Heart left ventricle (tissue), 16 donors: ENCODE measurements at regions not wholly inside any gene's neighbourhood (a gene's known extent, or its start where the extent isn't known, plus 50 kb on each side); places are given as distances from the start of the nearest gene placed in this dataset.

Experiments used
- ATAC-seq, 4 donors: fragments of 200-7000 bp; cut with Tn5 transposase; one replicate each; pipeline ENCODE4 v1.9.1; 2020 to 2022; ENCODE audit warnings: moderate library complexity in 4 of 4, mild to moderate bottlenecking in 3 of 4, moderate number of reproducible peaks in 1 of 4
- DNase-seq, 5 donors: peaks; one replicate each; pipeline ENCODE4 v3.0.0-alpha.2; 2020
- H3K27ac ChIP-seq, 12 donors: fragments of 200-600 bp; sonication (generic) in 4 of 12; one replicate each; pipeline versions ENCODE4 v1.5.0 to v1.8.0; 2016 to 2022; ENCODE audit warnings: mild to moderate bottlenecking in 2 of 12
- H3K27me3 ChIP-seq, 9 donors: fragments of 200-600 bp; sonication (generic) in 2 of 9; one replicate each; pipeline versions ENCODE4 v1.5.1 to v1.8.0; 2016 to 2022; ENCODE audit warnings: mild to moderate bottlenecking in 3 of 9
- H3K36me3 ChIP-seq, 9 donors: fragments of 200-600 bp; sonication (generic) in 2 of 9; one replicate each; pipeline versions ENCODE4 v1.5.0 to v1.8.0; 2018 to 2022; ENCODE audit warnings: mild to moderate bottlenecking in 2 of 9
- H3K4me1 ChIP-seq, 12 donors: fragments of 200-600 bp; sonication (generic) in 4 of 12; one replicate each; pipeline versions ENCODE4 v1.5.0 to v1.8.0; 2016 to 2022; ENCODE audit warnings: mild to moderate bottlenecking in 3 of 12
- H3K4me3 ChIP-seq, 12 donors: fragments of 200-600 bp; sonication (generic) in 4 of 12; one replicate each; pipeline versions ENCODE4 v1.5.0 to v1.8.0; 2017 to 2022; ENCODE audit warnings: mild to moderate bottlenecking in 9 of 12, moderate library complexity in 4 of 12
- H3K9me3 ChIP-seq, 12 donors: fragments of 200-600 bp; sonication (generic) in 4 of 12; one replicate each; pipeline versions ENCODE4 v1.5.0 to v1.8.0; 2016 to 2022; ENCODE audit warnings: mild to moderate bottlenecking in 1 of 12
- CTCF ChIP-seq, 12 donors: fragments of 200-600 bp; sonication (generic) in 4 of 12; IDR thresholded peaks; one replicate each; pipeline versions ENCODE4 v1.5.0 to v1.8.0; 2018 to 2022; ENCODE audit warnings: antibody characterized with exemption in 12 of 12, mild to moderate bottlenecking in 5 of 12
- POLR2A ChIP-seq, 2 donors: fragments of 450-650 bp; IDR thresholded peaks; one replicate each; pipeline ENCODE4 v1.6.1; 2017; ENCODE audit warnings: antibody characterized with exemption in 2 of 2, mild to moderate bottlenecking in 2 of 2, moderate library complexity in 2 of 2
- WGBS, 4 donors: extraction: QIAGEN DNeasy Blood & Tissue Kit in 2 of 4; methylation state at CpG; one replicate each; pipeline versions ENCODE4 v1.1.5 to v1.1.7; 2013 to 2018; 5-methylcytosine and 5-hydroxymethylcytosine counted together
- intact Hi-C, 10 donors: fragments of 100-400 bp; cut with DNase I; formaldehyde crosslinking; loops; one replicate each; pipeline versions ENCODE4 v1.11.1 to v1.14.2; 2022
- donor health status: ischemic (EF 13 %, LVEDD 7.1; RV severe dilation, severe dysfunction).
- donor health status: healthy with polysubstance abuse.
- donor health status: DM: no; HTN: yes; CAD: no.
- donor health status: DM: no; HTN: no; CAD: no.
- donor health status: ischemic (EF 25% LVEDD 6.9; RV normal size, moderate dysfunction).
- donor health status: ischemic (EF 25% LVEDD 5.7; RV mildly dilated, moderate dysfunction).
- donor health status: healthy.
- donor health status: DM: yes; HTN: yes; CAD: no.
- donor health status: ischemic (EF 35%, LVEDD 5.7; RV mildly dilated, moderate dysfunction).
- donor health status: nonischemic (EF 11% LVEDD 7.7; RV severe dilation, severe dysfunction).
- donor health status: DM: yes; HTN: yes; CAD: no.
- donor health status: PGD.
- donor health status: ischemic (EF 29% LVEDD 5.4; RV normal size, mild dysfunction).
- donor health status: nonischemic (EF 23%, LVEDD 6.1; RV moderate dilation, normal function).

GRCh38 chr11:106520146-106520912 is 442.9 kb downstream of the AASDHPPT start:
- no peaks in the 10 kb centered on the region for H3K4me1 ChIP-seq
- no peak for DNase-seq
- intact Hi-C loops = no loop called here
- H3K27ac ChIP-seq = no peak overlapping the region
- TF ChIP-seq POLR2A (IDR thresholded peaks at IDR 0.05) = no peak
- TF ChIP-seq CTCF (IDR thresholded peaks at IDR 0.05) = no peak
- 74 to 81% (median 77%) methylated on average over 6 of the region's 6 CpGs for WGBS, 4 donors
- no peaks in the 10 kb centered on the region for H3K36me3 ChIP-seq
- no peaks in the 10 kb centered on the region for H3K27me3 ChIP-seq
- no peak for ATAC-seq
- H3K9me3 ChIP-seq = no peaks in the 10 kb centered on the region
- no peak overlapping the region for H3K4me3 ChIP-seq

- intact Hi-C loops = no loop called here
- H3K27ac ChIP-seq = no peak overlapping the region
- 87 to 94% (median 91%) methylated on average over 1 of the region's 1 CpG for WGBS, 4 donors
- no peaks in the 10 kb centered on the region for H3K9me3 ChIP-seq
- DNase-seq = no peak
- H3K36me3 ChIP-seq = no peaks in the 10 kb centered on the region
- H3K4me3 ChIP-seq = no peak overlapping the region
- TF ChIP-seq CTCF (IDR thresholded peaks at IDR 0.05) = no peak
- no peak for TF ChIP-seq POLR2A (IDR thresholded peaks at IDR 0.05)
- no peaks in the 10 kb centered on the region for H3K4me1 ChIP-seq
- no peak for ATAC-seq
- no peaks in the 10 kb centered on the region for H3K27me3 ChIP-seq
These were observed 443.5 kb downstream of the AASDHPPT start for GRCh38 chr11:106520920-106521319.

- ATAC-seq = no peak
- no peak for DNase-seq
- Histone ChIP-seq H3K9me3 (no peaks in the 10 kb centered on the region), H3K27me3 (no peaks in the 10 kb centered on the region), H3K36me3 (no peaks in the 10 kb centered on the region), H3K4me1 (no peaks in the 10 kb centered on the region), H3K27ac (no peak overlapping the region), H3K4me3 (no peak overlapping the region)
- 70 to 75% (median 73%) methylated on average over 2 of the region's 2 CpGs for WGBS, 4 donors
- intact Hi-C loops = no loop called here
- no peak for TF ChIP-seq CTCF (IDR thresholded peaks at IDR 0.05)
- no peak for TF ChIP-seq POLR2A (IDR thresholded peaks at IDR 0.05)
These were observed 445.7 kb downstream of the AASDHPPT start for GRCh38 chr11:106523171-106523570.

GRCh38 chr11:106523921-106524320 is 446.5 kb downstream of the AASDHPPT start:
- no peaks in the 10 kb centered on the region for H3K4me1 ChIP-seq

More at GRCh38 chr11:106523921-106524320, 446.5 kb downstream of the AASDHPPT start:
- WGBS, 4 donors = 85 to 92% (median 88%) methylated on average over 2 of the region's 2 CpGs
- Histone ChIP-seq H3K36me3 (no peaks in the 10 kb centered on the region), H3K27me3 (no peaks in the 10 kb centered on the region), H3K27ac (no peak overlapping the region), H3K9me3 (no peaks in the 10 kb centered on the region), H3K4me3 (no peak overlapping the region)
- ATAC-seq = no peak
- no peak for DNase-seq
- intact Hi-C loops = no loop called here
- TF ChIP-seq POLR2A (IDR thresholded peaks at IDR 0.05) (no peak), CTCF (IDR thresholded peaks at IDR 0.05) (no peak)
